Neuronal stem cell (in vitro differentiated cells): ENCODE measurements at regions not wholly inside any gene's neighbourhood (a gene's known extent, or its start where the extent isn't known, plus 50 kb on each side); places are given as distances from the start of the nearest gene placed in this dataset.

Experiments used
- DNase-seq: peaks from one replicate; pipeline ENCODE4 v3.0.0-alpha.2; 2013; ENCODE audit warnings: low spot score
- H2AFZ ChIP-seq: one replicate; pipeline ENCODE4 v1.6.1; 2013; ENCODE audit warnings: mild to moderate bottlenecking, low read length, inconsistent platforms
- H2AK5ac ChIP-seq: 2 replicates; pipeline ENCODE4 v1.6.1; 2013; ENCODE audit warnings: low read depth, mild to moderate bottlenecking, inconsistent platforms, low read length, moderate library complexity, mixed read lengths
- H2BK120ac ChIP-seq: 2 replicates; pipeline ENCODE4 v1.6.1; 2013; ENCODE audit warnings: low read depth, mild to moderate bottlenecking, inconsistent platforms, low read length, moderate library complexity, mixed read lengths
- H2BK12ac ChIP-seq: one replicate; pipeline ENCODE4 v1.6.1; 2013; ENCODE audit warnings: low read length, inconsistent platforms
- H2BK15ac ChIP-seq: 2 replicates; pipeline ENCODE4 v1.6.1; 2013; ENCODE audit warnings: mild to moderate bottlenecking, low read length, inconsistent platforms, mixed read lengths
- H2BK5ac ChIP-seq: one replicate; pipeline ENCODE4 v1.6.1; 2013; ENCODE audit warnings: inconsistent platforms, mild to moderate bottlenecking, low read length, moderate library complexity
- H3K14ac ChIP-seq: one replicate; pipeline ENCODE4 v1.6.1; 2013; ENCODE audit warnings: low read length, inconsistent platforms
- H3K18ac ChIP-seq: 2 replicates; pipeline ENCODE4 v1.6.1; 2013; ENCODE audit warnings: low read length, inconsistent platforms
- H3K23ac ChIP-seq: 2 replicates; pipeline ENCODE4 v1.6.1; 2013; ENCODE audit warnings: low read depth, mild to moderate bottlenecking, mixed read lengths, low read length, inconsistent platforms; ENCODE audit not compliant: poor library complexity
- H3K27ac ChIP-seq: replicated peaks from 3 replicates; pipeline ENCODE4 v1.5.1; 2013; ENCODE audit warnings: low read length, inconsistent platforms
- H3K27me3 ChIP-seq, 3 experiments: 2 replicates each; pipeline ENCODE4 v1.6.1; 2013; ENCODE audit warnings: low read length in 3 of 3, mild to moderate bottlenecking in 2 of 3, inconsistent platforms in 1 of 3, low read depth in 1 of 3, mixed read lengths in 1 of 3, moderate library complexity in 1 of 3; ENCODE audit not compliant: control insufficient read depth in 3 of 3, insufficient read depth in 3 of 3
- H3K36me3 ChIP-seq, 2 donors: replicated peaks in 1 of 2; 2 replicates each; pipeline ENCODE4 v1.6.1; 2013; ENCODE audit warnings: low read length in 2 of 2; ENCODE audit not compliant: control insufficient read depth in 2 of 2, insufficient read depth in 2 of 2
- H3K4ac ChIP-seq: 2 replicates; pipeline ENCODE4 v1.6.1; 2013; ENCODE audit warnings: inconsistent platforms, mild to moderate bottlenecking, low read length, moderate library complexity
- H3K4me1 ChIP-seq, 2 donors: 1 replicate in 1 of 2; 2 replicates in 1 of 2; pipeline ENCODE4 v1.6.1; 2013; ENCODE audit warnings: low read length in 2 of 2, low read depth in 1 of 2; ENCODE audit not compliant: control insufficient read depth in 2 of 2, insufficient read depth in 1 of 2
- H3K4me2 ChIP-seq: one replicate; pipeline ENCODE4 v1.6.1; 2013; ENCODE audit warnings: mild to moderate bottlenecking, low read length, inconsistent platforms; ENCODE audit not compliant: insufficient read depth, poor library complexity, severe bottlenecking
- H3K4me3 ChIP-seq, 2 donors: 2 replicates each; pipeline ENCODE4 v1.5.1; 2013; ENCODE audit warnings: low read length in 2 of 2, mild to moderate bottlenecking in 2 of 2, inconsistent platforms in 1 of 2, moderate library complexity in 1 of 2
- H3K79me1 ChIP-seq: one replicate; pipeline ENCODE4 v1.6.1; 2013; ENCODE audit warnings: low read depth, mild to moderate bottlenecking, inconsistent platforms, low read length, moderate library complexity
- H3K9ac ChIP-seq: one replicate; pipeline ENCODE4 v1.6.1; 2013; ENCODE audit warnings: mild to moderate bottlenecking, low read depth, low read length, inconsistent platforms; ENCODE audit not compliant: poor library complexity
- H3K9me3 ChIP-seq, 2 donors: replicated peaks in 1 of 2; 2 replicates each; pipeline versions ENCODE3 to v1.6.1; 2013; ENCODE audit warnings: low read length in 2 of 2, mild to moderate bottlenecking in 2 of 2, inconsistent platforms in 1 of 2, low read depth in 1 of 2, mixed read lengths in 1 of 2, moderate library complexity in 1 of 2; ENCODE audit not compliant: control insufficient read depth in 2 of 2, insufficient read depth in 1 of 2
- H4K8ac ChIP-seq: one replicate; pipeline ENCODE4 v1.6.1; 2013; ENCODE audit warnings: low read depth, mild to moderate bottlenecking, inconsistent platforms, low read length, moderate library complexity
- H4K91ac ChIP-seq: one replicate; pipeline ENCODE4 v1.6.1; 2013; ENCODE audit warnings: low read length, low read depth, mild to moderate bottlenecking, inconsistent platforms; ENCODE audit not compliant: poor library complexity
- WGBS, 2 donors: extraction: QIAGEN DNeasy Blood & Tissue Kit; methylation state at CpG; one replicate each; pipeline ENCODE4 v1.1.7; 2013; ENCODE audit warnings: missing lambda C conversion rate in 2 of 2, mixed read lengths in 1 of 2; ENCODE audit not compliant: insufficient read length in 2 of 2, insufficient replicate concordance in 1 of 2; ENCODE audit errors: extremely low coverage in 2 of 2; 5-methylcytosine and 5-hydroxymethylcytosine counted together

DNA sequence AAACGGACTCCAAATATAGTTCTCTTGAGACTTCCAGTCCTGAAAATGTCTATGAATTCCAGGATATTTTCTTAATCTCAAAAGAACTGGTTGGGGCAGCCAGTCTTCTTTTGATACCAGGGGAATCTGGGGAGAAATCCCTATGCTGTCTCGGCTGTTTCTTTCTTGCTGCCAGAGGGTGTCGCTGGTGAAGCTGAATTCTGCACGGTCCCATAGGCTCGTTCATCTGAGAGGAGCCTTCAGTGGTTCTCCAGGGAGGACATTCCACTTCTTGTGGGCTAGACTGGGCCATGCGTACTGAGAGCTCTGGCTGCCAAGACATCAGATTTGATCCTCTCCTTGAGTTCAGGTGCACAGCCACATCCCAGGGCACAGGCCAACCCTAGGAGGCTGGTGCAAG, 155.0 kb upstream of the CLINT1 start:
- Histone ChIP-seq H3K79me1 (no peaks in the 10 kb centered on the region), H4K8ac (no peak overlapping the region), H3K4ac (no peak overlapping the region), H3K27ac (no peak overlapping the region), H3K36me3 (no peaks in the 10 kb centered on the region), H3K9ac (no peak overlapping the region), H3K27me3 (no peaks in the 10 kb centered on the region), H2AFZ (no peak overlapping the region), H3K4me1 (peaks cover 3 to 13% of the 10 kb centered on the region in 2 donors), H2BK5ac (no peak overlapping the region), H2BK12ac (no peak overlapping the region), H2AK5ac (no peak overlapping the region), H3K4me2 (no peak overlapping the region), H3K23ac (no peak overlapping the region), H2BK15ac (no peak overlapping the region), H2BK120ac (no peak overlapping the region), H3K9me3 (no peaks in the 10 kb centered on the region), H3K18ac (peak overlapping the region; percentile 50), H3K14ac (no peak overlapping the region), H3K4me3 (no peak overlapping the region), H4K91ac (no peak overlapping the region)
- DNase-seq, result no peak
- no CpG with 5 or more reads among the region's 6 CpGs for WGBS, 2 donors

DNA sequence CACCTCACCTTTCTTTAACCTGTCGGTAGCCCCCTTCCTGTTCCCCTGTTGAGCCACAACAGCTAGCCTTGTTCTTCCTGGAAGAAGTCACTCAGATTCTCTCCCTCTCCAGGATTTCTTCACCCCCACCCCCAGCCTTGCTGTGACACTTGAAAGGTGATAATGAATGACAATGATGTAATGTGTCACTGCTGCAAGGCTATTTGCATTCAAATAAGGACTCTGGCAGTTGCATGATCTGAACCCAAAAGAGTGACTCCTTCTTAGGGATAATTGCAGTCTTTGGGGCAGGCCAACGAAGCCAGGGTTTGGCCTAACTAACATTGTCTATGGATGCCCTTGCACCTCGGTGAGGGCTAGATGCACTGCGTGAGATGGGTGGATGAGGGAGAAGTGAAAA, 154.4 kb upstream of the CLINT1 start:
- Histone ChIP-seq H3K27me3 (no peaks in the 10 kb centered on the region), H2BK15ac (no peak overlapping the region), H3K9ac (no peak overlapping the region), H2AFZ (no peak overlapping the region), H2BK5ac (no peak overlapping the region), H3K9me3 (no peaks in the 10 kb centered on the region), H3K23ac (no peak overlapping the region), H2BK120ac (no peak overlapping the region), H3K4me2 (no peak overlapping the region), H3K79me1 (no peaks in the 10 kb centered on the region), H3K4me1 (peaks cover 3 to 13% of the 10 kb centered on the region in 2 donors), H4K91ac (no peak overlapping the region), H3K36me3 (no peaks in the 10 kb centered on the region), H3K14ac (no peak overlapping the region), H4K8ac (no peak overlapping the region), H2AK5ac (no peak overlapping the region), H3K18ac (no peak overlapping the region), H3K4ac (no peak overlapping the region), H3K27ac (no peak overlapping the region), H3K4me3 (no peak overlapping the region), H2BK12ac (no peak overlapping the region)
- DNase-seq, result no peak
- no CpG with 5 or more reads among the region's 4 CpGs for WGBS, 2 donors

DNA sequence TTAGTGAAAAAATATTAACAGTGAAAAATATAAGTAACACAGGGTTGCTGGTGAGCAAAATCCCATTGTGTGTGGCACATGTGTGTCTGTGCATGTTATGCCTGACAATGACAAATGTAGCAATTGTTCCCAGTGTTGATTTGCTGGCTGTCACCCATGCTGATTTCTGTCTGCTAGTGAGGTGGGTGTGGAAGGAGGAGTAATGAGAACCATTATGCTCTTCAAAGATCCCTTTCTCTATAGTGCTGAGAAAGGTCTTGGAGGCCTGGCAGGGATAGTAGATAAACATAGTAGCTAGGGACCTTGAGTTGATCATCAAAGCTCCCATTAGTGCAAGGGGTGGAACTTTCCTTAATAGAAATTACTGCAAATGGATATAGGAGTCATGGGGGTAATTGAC, 152.5 kb upstream of the CLINT1 start:
- no peak overlapping the region for H2BK12ac ChIP-seq
- H3K27ac ChIP-seq, result no peak overlapping the region
- H2BK15ac ChIP-seq, result no peak overlapping the region
- no peak overlapping the region for H3K18ac ChIP-seq
- no peak overlapping the region for H3K4me3 ChIP-seq
- no peak overlapping the region for H3K4ac ChIP-seq
- H3K79me1 ChIP-seq, result no peaks in the 10 kb centered on the region
- H2AK5ac ChIP-seq, result no peak overlapping the region
- no peak overlapping the region for H4K91ac ChIP-seq
- no peak overlapping the region for H2BK120ac ChIP-seq
- no peak overlapping the region for H3K4me2 ChIP-seq
- H3K36me3 ChIP-seq, result no peaks in the 10 kb centered on the region
- no peak overlapping the region for H2AFZ ChIP-seq
- no peak overlapping the region for H3K23ac ChIP-seq
- no peaks in the 10 kb centered on the region for H3K27me3 ChIP-seq
- no peaks in the 10 kb centered on the region for H3K9me3 ChIP-seq
- H2BK5ac ChIP-seq, result no peak overlapping the region
- peaks cover 3 to 5% of the 10 kb centered on the region in 2 donors for H3K4me1 ChIP-seq
- DNase-seq, result no peak
- H3K9ac ChIP-seq, result no peak overlapping the region
- no peak overlapping the region for H3K14ac ChIP-seq
- H4K8ac ChIP-seq, result no peak overlapping the region

DNA sequence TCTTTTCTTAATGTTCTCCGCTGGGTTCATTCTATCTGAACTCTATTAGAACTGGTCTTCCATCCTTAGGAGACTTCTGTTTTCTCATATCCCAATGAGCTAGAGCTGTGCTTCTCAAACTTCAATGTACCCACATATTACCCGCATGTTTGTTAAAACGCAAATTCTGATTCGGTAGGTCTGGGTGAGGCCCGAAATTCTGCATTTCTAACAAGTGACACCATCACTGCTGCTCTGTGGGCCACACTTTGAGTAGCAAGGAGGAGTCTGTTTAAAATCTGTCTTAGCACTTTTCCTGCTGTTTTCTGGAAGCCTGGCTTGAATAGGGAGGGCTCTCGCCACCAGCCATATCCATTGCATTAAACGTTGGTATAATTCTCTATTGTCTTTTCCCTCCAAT, 151.9 kb upstream of the CLINT1 start:
- Histone ChIP-seq H2BK5ac (no peak overlapping the region), H3K14ac (no peak overlapping the region), H3K4me1 (peaks cover 3 to 5% of the 10 kb centered on the region in 2 donors), H3K4me2 (no peak overlapping the region), H2AK5ac (no peak overlapping the region), H3K4me3 (no peak overlapping the region), H3K4ac (no peak overlapping the region), H2BK12ac (no peak overlapping the region), H2AFZ (no peak overlapping the region), H3K9ac (no peak overlapping the region), H3K18ac (no peak overlapping the region), H3K9me3 (no peaks in the 10 kb centered on the region), H3K36me3 (no peaks in the 10 kb centered on the region), H3K79me1 (no peaks in the 10 kb centered on the region), H4K8ac (no peak overlapping the region), H4K91ac (no peak overlapping the region), H2BK120ac (no peak overlapping the region), H3K23ac (no peak overlapping the region), H3K27ac (no peak overlapping the region), H2BK15ac (no peak overlapping the region), H3K27me3 (no peaks in the 10 kb centered on the region)
- no CpG with 5 or more reads among the region's 7 CpGs for WGBS, 2 donors
- no peak for DNase-seq
